Mucosa of rectum (tissue), 2 donors: ENCODE measurements at regions not wholly inside any gene's neighbourhood (a gene's known extent, or its start where the extent isn't known, plus 50 kb on each side); places are given as distances from the start of the nearest gene placed in this dataset.

Experiments
- H3K27ac ChIP-seq, 2 donors: one replicate each; pipeline ENCODE4 v1.7.0; 2013; ENCODE audit warnings: inconsistent platforms in 2 of 2, low read depth in 2 of 2, low read length in 2 of 2
- H3K27me3 ChIP-seq, 2 donors: one replicate each; pipeline ENCODE4 v1.7.0; 2013; ENCODE audit warnings: low read length in 2 of 2; ENCODE audit not compliant: control insufficient read depth in 2 of 2, insufficient read depth in 2 of 2
- H3K36me3 ChIP-seq, 2 donors: one replicate each; pipeline ENCODE4 v1.7.0; 2013; ENCODE audit warnings: low read length in 2 of 2; ENCODE audit not compliant: control insufficient read depth in 2 of 2, insufficient read depth in 2 of 2
- H3K4me1 ChIP-seq, 2 donors: one replicate each; pipeline ENCODE4 v1.7.0; 2013; ENCODE audit warnings: low read length in 2 of 2, mild to moderate bottlenecking in 1 of 2; ENCODE audit not compliant: control insufficient read depth in 2 of 2, insufficient read depth in 2 of 2
- H3K4me3 ChIP-seq, 2 donors: one replicate each; pipeline ENCODE4 v1.7.0; 2013; ENCODE audit warnings: low read length in 2 of 2
- H3K9ac ChIP-seq, 2 donors: one replicate each; pipeline ENCODE4 v1.7.0; 2013; ENCODE audit warnings: low read length in 2 of 2, low read depth in 1 of 2, mild to moderate bottlenecking in 1 of 2
- H3K9me3 ChIP-seq, 2 donors: one replicate each; pipeline ENCODE4 v1.7.0; 2013; ENCODE audit warnings: low read length in 2 of 2; ENCODE audit not compliant: control insufficient read depth in 2 of 2
- donor health status: healthy.
- donor health status: Normal muscosa, but diverticular disease.

GRCh38 chr17:70787721-70788300, 618.5 kb downstream of the KCNJ2 start:
- no peak overlapping the region for H3K9ac ChIP-seq
- H3K4me3 ChIP-seq, result no peak overlapping the region
- no peaks in the 10 kb centered on the region for H3K36me3 ChIP-seq
- no peaks in the 10 kb centered on the region for H3K27me3 ChIP-seq
- H3K4me1 ChIP-seq, result no peaks in the 10 kb centered on the region
- H3K27ac ChIP-seq, result no peak overlapping the region
- H3K9me3 ChIP-seq, result no peaks in the 10 kb centered on the region

- H3K9ac ChIP-seq, result no peak overlapping the region
- no peaks in the 10 kb centered on the region for H3K9me3 ChIP-seq
- no peak overlapping the region for H3K27ac ChIP-seq
- H3K27me3 ChIP-seq, result no peaks in the 10 kb centered on the region
- H3K4me3 ChIP-seq, result no peak overlapping the region
- no peaks in the 10 kb centered on the region for H3K36me3 ChIP-seq
- H3K4me1 ChIP-seq, result no peaks in the 10 kb centered on the region
Measured at GRCh38 chr17:70791748-70792443, 622.6 kb downstream of the KCNJ2 start.

GRCh38 chr17:70794738-70795137, 625.4 kb downstream of the KCNJ2 start:
- H3K36me3 ChIP-seq, result no peaks in the 10 kb centered on the region
- H3K27ac ChIP-seq, result no peak overlapping the region
- no peaks in the 10 kb centered on the region for H3K27me3 ChIP-seq
- H3K4me3 ChIP-seq, result no peak overlapping the region
- H3K9ac ChIP-seq, result no peak overlapping the region
- no peaks in the 10 kb centered on the region for H3K4me1 ChIP-seq
- no peaks in the 10 kb centered on the region for H3K9me3 ChIP-seq

GRCh38 chr17:70795620-70796019, 626.3 kb downstream of the KCNJ2 start:
- Histone ChIP-seq H3K9ac (no peak overlapping the region), H3K27ac (no peak overlapping the region), H3K36me3 (no peaks in the 10 kb centered on the region), H3K4me1 (no peaks in the 10 kb centered on the region), H3K27me3 (no peaks in the 10 kb centered on the region), H3K4me3 (no peak overlapping the region), H3K9me3 (no peaks in the 10 kb centered on the region)

- H3K4me3 ChIP-seq, result no peak overlapping the region
- no peaks in the 10 kb centered on the region for H3K9me3 ChIP-seq
- H3K27me3 ChIP-seq, result no peaks in the 10 kb centered on the region
- H3K27ac ChIP-seq, result no peak overlapping the region
- no peaks in the 10 kb centered on the region for H3K36me3 ChIP-seq
- no peak overlapping the region for H3K9ac ChIP-seq
- no peaks in the 10 kb centered on the region for H3K4me1 ChIP-seq
Measured at GRCh38 chr17:70796757-70797156, 627.4 kb downstream of the KCNJ2 start.

- H3K4me3 ChIP-seq, result no peak overlapping the region
- no peaks in the 10 kb centered on the region for H3K36me3 ChIP-seq
- H3K27ac ChIP-seq, result no peak overlapping the region
- no peaks in the 10 kb centered on the region for H3K9me3 ChIP-seq
- no peak overlapping the region for H3K9ac ChIP-seq
- no peaks in the 10 kb centered on the region for H3K27me3 ChIP-seq
- no peaks in the 10 kb centered on the region for H3K4me1 ChIP-seq
Measured at GRCh38 chr17:70797166-70797565, 627.8 kb downstream of the KCNJ2 start.

GRCh38 chr17:70804161-70804560, 634.8 kb downstream of the KCNJ2 start:
- Histone ChIP-seq H3K4me3 (no peak overlapping the region), H3K36me3 (no peaks in the 10 kb centered on the region), H3K9ac (no peak overlapping the region), H3K4me1 (no peaks in the 10 kb centered on the region), H3K27ac (no peak overlapping the region), H3K27me3 (no peaks in the 10 kb centered on the region), H3K9me3 (no peaks in the 10 kb centered on the region)

GRCh38 chr17:70808596-70808995, 639.3 kb downstream of the KCNJ2 start:
- no peaks in the 10 kb centered on the region for H3K9me3 ChIP-seq
- H3K9ac ChIP-seq, result no peak overlapping the region
- no peak overlapping the region for H3K4me3 ChIP-seq
- H3K27ac ChIP-seq, result no peak overlapping the region
- no peaks in the 10 kb centered on the region for H3K4me1 ChIP-seq
- no peaks in the 10 kb centered on the region for H3K36me3 ChIP-seq
- no peaks in the 10 kb centered on the region for H3K27me3 ChIP-seq

GRCh38 chr17:70810609-70811008, 641.3 kb downstream of the KCNJ2 start:
- Histone ChIP-seq H3K27ac (no peak overlapping the region), H3K27me3 (no peaks in the 10 kb centered on the region), H3K36me3 (no peaks in the 10 kb centered on the region), H3K4me3 (no peak overlapping the region), H3K9me3 (no peaks in the 10 kb centered on the region), H3K4me1 (no peaks in the 10 kb centered on the region), H3K9ac (no peak overlapping the region)

- Histone ChIP-seq H3K36me3 (no peaks in the 10 kb centered on the region), H3K4me1 (no peaks in the 10 kb centered on the region)
Measured at GRCh38 chr17:70813355-70813930, 644.1 kb downstream of the KCNJ2 start.

More at GRCh38 chr17:70813355-70813930, 644.1 kb downstream of the KCNJ2 start:
- H3K27ac ChIP-seq, result no peak overlapping the region
- H3K27me3 ChIP-seq, result no peaks in the 10 kb centered on the region
- H3K4me3 ChIP-seq, result no peak overlapping the region
- H3K9me3 ChIP-seq, result no peaks in the 10 kb centered on the region
- H3K9ac ChIP-seq, result no peak overlapping the region
